OCI-LY1 (cell line): ENCODE measurements at regions not wholly inside any gene's neighbourhood (a gene's known extent, or its start where the extent isn't known, plus 50 kb on each side); places are given as distances from the start of the nearest gene placed in this dataset.

ENCODE experiments used
- EZH2 ChIP-seq: fragments of 200-600 bp; sonication (generic), shearing (Covaris generic); IDR thresholded peaks from 2 replicates; pipeline ENCODE4 v1.8.0; 2017; ENCODE audit warnings: borderline replicate concordance, mixed run types, mild to moderate bottlenecking, antibody characterized with exemption, low read length, moderate library complexity, mixed read lengths
- TF ChIP-seq, protein P1 (sequence below): fragments of 200-600 bp; sonication (generic), shearing (Covaris generic); IDR thresholded peaks from 2 replicates; pipeline ENCODE4 v1.5.1; 2017; ENCODE audit warnings: mild to moderate bottlenecking, antibody characterized with exemption, low read length, moderate library complexity, mixed read lengths

- TF ChIP-seq, protein P1, sequence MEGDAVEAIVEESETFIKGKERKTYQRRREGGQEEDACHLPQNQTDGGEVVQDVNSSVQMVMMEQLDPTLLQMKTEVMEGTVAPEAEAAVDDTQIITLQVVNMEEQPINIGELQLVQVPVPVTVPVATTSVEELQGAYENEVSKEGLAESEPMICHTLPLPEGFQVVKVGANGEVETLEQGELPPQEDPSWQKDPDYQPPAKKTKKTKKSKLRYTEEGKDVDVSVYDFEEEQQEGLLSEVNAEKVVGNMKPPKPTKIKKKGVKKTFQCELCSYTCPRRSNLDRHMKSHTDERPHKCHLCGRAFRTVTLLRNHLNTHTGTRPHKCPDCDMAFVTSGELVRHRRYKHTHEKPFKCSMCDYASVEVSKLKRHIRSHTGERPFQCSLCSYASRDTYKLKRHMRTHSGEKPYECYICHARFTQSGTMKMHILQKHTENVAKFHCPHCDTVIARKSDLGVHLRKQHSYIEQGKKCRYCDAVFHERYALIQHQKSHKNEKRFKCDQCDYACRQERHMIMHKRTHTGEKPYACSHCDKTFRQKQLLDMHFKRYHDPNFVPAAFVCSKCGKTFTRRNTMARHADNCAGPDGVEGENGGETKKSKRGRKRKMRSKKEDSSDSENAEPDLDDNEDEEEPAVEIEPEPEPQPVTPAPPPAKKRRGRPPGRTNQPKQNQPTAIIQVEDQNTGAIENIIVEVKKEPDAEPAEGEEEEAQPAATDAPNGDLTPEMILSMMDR: no peak
- TF ChIP-seq EZH2: no peak
Measured at GRCh38 chr16:54689072-54689865, 241.4 kb upstream of the IRX5 start.
